NB4 (cell line): ENCODE measurements at regions not wholly inside any gene's neighbourhood (a gene's known extent, or its start where the extent isn't known, plus 50 kb on each side); places are given as distances from the start of the nearest gene placed in this dataset.

ENCODE experiments used
- DNase-seq: peaks from one replicate; pipeline ENCODE4 v3.0.0; 2010; ENCODE audit warnings: low read depth
- H3K4me3 ChIP-seq: one replicate; pipeline ENCODE4 v1.5.1; 2011; ENCODE audit warnings: mild to moderate bottlenecking, low read depth, low read length, moderate library complexity
- MYC ChIP-seq: IDR thresholded peaks from 2 replicates; pipeline ENCODE4 v1.6.1; 2011; ENCODE audit warnings: low read depth, low read length
- POLR2A ChIP-seq: IDR thresholded peaks from 2 replicates; pipeline ENCODE4 v1.6.1; 2011; ENCODE audit warnings: mild to moderate bottlenecking; ENCODE audit not compliant: insufficient read length; ENCODE audit errors: extremely low read depth
- TF ChIP-seq, protein P1 (sequence below): IDR thresholded peaks from one replicate; pipeline ENCODE4 v1.5.1; 2012; ENCODE audit warnings: low read depth, low read length
- TF ChIP-seq, protein P2 (sequence below): IDR thresholded peaks from 2 replicates; pipeline ENCODE4 v1.6.1; 2011; ENCODE audit warnings: low read depth, low read length

DNA sequence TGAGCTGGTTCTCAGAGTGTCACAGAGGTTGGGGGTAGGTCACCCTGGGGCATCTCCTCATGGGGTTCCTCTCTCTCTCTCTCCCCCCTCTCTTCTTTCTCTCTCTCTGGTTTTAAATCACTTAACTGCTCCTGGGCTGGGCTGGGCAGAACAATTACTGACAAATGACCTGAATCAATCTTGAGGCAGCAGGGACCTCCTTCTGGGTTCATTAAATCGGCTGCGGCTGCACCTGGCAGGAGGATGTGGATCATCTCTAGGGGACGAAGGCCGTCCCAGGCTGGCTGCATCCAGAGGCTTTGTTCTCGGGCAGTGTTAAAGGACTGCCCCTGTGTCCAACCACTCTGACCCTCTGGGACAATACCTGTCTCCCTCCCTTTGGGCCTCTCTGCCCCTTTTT lies 143.1 kb downstream of the TLE3 start:
- no peak overlapping the region for H3K4me3 ChIP-seq
- no peak for DNase-seq
- TF ChIP-seq, protein P1, sequence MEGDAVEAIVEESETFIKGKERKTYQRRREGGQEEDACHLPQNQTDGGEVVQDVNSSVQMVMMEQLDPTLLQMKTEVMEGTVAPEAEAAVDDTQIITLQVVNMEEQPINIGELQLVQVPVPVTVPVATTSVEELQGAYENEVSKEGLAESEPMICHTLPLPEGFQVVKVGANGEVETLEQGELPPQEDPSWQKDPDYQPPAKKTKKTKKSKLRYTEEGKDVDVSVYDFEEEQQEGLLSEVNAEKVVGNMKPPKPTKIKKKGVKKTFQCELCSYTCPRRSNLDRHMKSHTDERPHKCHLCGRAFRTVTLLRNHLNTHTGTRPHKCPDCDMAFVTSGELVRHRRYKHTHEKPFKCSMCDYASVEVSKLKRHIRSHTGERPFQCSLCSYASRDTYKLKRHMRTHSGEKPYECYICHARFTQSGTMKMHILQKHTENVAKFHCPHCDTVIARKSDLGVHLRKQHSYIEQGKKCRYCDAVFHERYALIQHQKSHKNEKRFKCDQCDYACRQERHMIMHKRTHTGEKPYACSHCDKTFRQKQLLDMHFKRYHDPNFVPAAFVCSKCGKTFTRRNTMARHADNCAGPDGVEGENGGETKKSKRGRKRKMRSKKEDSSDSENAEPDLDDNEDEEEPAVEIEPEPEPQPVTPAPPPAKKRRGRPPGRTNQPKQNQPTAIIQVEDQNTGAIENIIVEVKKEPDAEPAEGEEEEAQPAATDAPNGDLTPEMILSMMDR = no peak
- TF ChIP-seq, protein P2, sequence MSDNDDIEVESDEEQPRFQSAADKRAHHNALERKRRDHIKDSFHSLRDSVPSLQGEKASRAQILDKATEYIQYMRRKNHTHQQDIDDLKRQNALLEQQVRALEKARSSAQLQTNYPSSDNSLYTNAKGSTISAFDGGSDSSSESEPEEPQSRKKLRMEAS = no peak
- TF ChIP-seq MYC (no peak), POLR2A (no peak)

DNA sequence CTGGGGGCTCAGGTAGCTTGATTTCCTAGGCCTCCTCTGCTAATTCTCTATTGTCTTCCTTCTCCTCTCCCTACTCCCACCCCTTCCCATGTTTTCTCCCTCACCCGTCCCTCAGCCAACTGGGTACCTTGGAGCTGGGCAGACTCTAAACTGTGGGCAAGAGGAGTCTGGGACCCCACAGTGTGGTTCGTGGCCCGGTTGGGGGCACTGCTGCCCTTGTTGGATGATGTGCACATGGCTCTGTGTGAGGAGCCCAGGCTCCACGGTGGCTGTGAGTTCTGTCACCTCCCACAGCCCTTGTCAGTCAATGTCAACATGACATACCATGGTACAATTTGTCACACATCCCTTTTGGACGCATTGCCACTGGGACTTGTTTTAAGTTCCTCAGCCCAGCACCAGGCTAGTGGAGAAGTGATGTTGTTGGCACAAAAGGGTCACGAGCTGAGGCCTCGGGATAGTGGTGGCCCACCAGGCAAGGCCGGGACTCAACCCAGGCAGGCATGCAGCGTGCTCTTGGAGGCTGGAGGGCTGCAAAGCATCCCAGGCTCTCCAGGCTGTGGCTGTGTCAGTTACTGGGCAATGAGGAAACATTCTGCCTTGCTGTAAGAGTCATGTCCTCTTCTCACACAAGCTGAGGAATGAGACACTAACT lies 142.3 kb downstream of the TLE3 start:
- no peak for DNase-seq
- TF ChIP-seq POLR2A (no peak), MYC (no peak)
- TF ChIP-seq, protein P2 = no peak
- TF ChIP-seq, protein P1 = no peak
- no peak overlapping the region for H3K4me3 ChIP-seq

DNA sequence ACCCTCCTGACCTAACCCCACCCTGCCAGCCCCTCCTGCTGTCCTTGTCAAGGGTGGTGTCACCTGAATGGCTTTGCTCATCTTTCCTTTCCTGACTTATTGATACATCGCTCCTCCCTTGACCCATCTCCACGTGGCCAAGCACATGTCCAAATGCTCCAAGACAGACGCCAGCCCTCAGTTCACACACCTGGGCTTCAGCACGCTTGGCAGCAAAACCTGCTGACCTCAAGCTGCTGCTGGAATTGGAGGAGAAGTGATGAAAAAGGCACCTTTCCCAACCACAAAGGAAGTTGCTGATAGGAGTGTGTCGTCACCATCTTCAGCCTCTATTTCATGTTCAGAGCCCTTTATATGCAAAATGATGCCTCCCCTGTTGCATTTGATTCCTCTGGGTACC lies 141.3 kb downstream of the TLE3 start:
- no peak overlapping the region for H3K4me3 ChIP-seq
- no peak for DNase-seq
- TF ChIP-seq MYC (no peak), POLR2A (no peak)
- TF ChIP-seq, protein P2 = no peak
- TF ChIP-seq, protein P1 = no peak

DNA sequence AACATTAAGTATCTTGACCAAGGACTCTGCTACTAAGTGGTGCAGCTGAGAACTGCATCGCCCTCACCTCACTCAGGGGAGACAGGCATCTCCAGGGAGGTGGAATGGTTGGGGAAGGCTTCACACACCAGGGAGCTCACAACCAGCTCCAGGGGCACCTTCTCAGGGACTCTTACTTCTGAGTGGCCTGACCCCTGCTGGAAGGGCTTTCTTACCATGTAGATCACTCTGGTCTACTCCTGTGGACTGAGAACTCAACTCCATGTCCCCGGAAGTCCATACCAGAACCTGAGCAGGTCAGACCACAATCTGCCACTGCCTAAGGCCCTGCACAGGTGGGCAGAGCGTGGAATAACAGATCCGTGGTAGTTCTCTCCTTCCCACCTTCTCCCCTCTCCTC lies 140.5 kb downstream of the TLE3 start:
- DNase-seq = peak; percentile 16
- TF ChIP-seq, protein P1 = no peak
- TF ChIP-seq MYC (no peak), POLR2A (no peak)
- TF ChIP-seq, protein P2 = no peak
- H3K4me3 ChIP-seq = no peak overlapping the region

DNA sequence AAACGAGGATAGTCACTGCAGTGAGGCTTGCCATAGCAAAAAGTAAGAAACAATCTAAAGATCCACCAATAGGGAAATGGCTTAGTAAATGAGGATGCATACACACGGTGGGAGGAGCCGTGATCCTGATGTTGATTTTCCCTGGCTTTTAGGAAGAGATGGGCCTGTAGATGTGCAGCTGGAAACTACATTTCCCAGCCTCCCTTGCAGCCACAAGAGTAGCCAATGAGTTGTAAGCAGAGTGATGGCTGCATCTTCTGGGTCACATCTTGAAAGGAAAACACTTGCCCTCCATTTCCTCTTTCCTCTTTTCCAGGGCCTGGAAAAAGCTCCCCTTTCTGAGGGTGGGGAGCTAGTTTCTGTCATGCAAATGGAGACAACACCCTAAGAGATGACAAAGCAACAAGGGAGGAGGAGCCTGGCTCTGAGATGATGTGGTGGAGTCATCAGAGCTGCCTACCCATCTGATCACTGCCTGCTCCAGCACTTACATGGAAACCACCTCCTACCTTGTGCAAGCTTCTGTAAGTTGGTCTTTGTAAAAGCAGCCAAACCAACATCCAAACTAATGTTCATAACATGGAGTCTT lies 139.1 kb downstream of the TLE3 start:
- TF ChIP-seq, protein P1 = no peak
- TF ChIP-seq MYC = no peak
- no peak for TF ChIP-seq POLR2A
- TF ChIP-seq, protein P2 = no peak
- no peak for DNase-seq

DNA sequence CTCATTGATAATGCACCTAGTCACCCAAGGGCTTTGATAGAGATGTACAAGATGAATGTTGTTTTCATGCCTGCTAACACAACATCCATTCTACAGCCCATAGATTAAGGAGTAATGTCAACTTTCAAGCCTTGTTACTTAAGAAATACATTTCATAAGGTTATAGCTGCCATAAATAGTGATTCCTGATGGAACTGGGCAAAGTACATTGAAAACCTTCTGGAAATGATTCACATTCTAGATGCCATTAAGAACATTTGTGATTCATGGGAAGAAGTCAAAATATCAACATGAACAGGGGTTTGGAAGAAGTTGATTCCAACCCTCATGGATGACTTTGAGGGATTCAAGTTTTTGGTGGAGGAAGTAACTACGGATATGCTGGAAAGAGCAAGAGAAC lies 135.2 kb downstream of the TLE3 start:
- H3K4me3 ChIP-seq = no peak overlapping the region
- DNase-seq = no peak
- TF ChIP-seq, protein P2 = no peak
- TF ChIP-seq, protein P1 = no peak
- TF ChIP-seq MYC = no peak
- TF ChIP-seq POLR2A = no peak

More for the DNA sequence above, 139.1 kb downstream of the TLE3 start:
- no peak overlapping the region for H3K4me3 ChIP-seq
